SU-DHL-6 (cell line): ENCODE measurements at regions not wholly inside any gene's neighbourhood (a gene's known extent, or its start where the extent isn't known, plus 50 kb on each side); places are given as distances from the start of the nearest gene placed in this dataset.

Experiments
- CTCF ChIP-seq: fragments of 200-600 bp; sonication (generic); IDR thresholded peaks from one replicate; pipeline ENCODE4 v1.5.1; 2017; ENCODE audit warnings: antibody characterized with exemption, mild to moderate bottlenecking, low read length, moderate library complexity; ENCODE audit not compliant: insufficient read depth, poor library complexity, severe bottlenecking
- EZH2phosphoT487 ChIP-seq: fragments of 200-600 bp; sonication (generic), shearing (Covaris generic); conservative IDR thresholded peaks from 2 replicates; pipeline ENCODE4 v1.6.1; 2018; ENCODE audit warnings: mild to moderate bottlenecking, antibody characterized with exemption, low read length, moderate library complexity, mixed read lengths

GRCh38 chr9:92187390-92187789 is 72.2 kb upstream of the SPTLC1 start:
- TF ChIP-seq CTCF: no peak
- TF ChIP-seq EZH2phosphoT487: no peak
